ENCODE measurements at regions not wholly inside any gene's neighbourhood (a gene's known extent, or its start where the extent isn't known, plus 50 kb on each side); places are given as distances from the start of the nearest gene placed in this dataset.
"Not testable (repeated sequence)": the region's sequence is repeated elsewhere in the genome, so short reads cannot be mapped to it uniquely, and the experiment has no call there.

GRCh38 chr2:82326180-82326767 is 2021.7 kb upstream of the LRRTM1 start:
- not testable (repeated sequence) for TF ChIP-seq SUZ12 (IDR thresholded peaks at IDR 0.05; ENCODE audit: extremely low read depth, insufficient read depth, insufficient read length); ZNF274 (IDR thresholded peaks at IDR 0.05; ENCODE audit: low read depth, low read length); YY1 (IDR thresholded peaks at IDR 0.05; ENCODE audit: insufficient read depth, insufficient read length)

All from NT2/D1 (cell line).